CD4-positive, alpha-beta T cell (primary cell): ENCODE measurements at regions not wholly inside any gene's neighbourhood (a gene's known extent, or its start where the extent isn't known, plus 50 kb on each side); places are given as distances from the start of the nearest gene placed in this dataset.

ENCODE experiments used
- ATAC-seq: fragments of 200-7000 bp; cut with Tn5 transposase; one replicate; pipeline ENCODE4 v1.10.0; 2022; ENCODE audit warnings: mild to moderate bottlenecking; ENCODE audit not compliant: poor library complexity
- CTCF ChIA-PET: fragments of 350-600 bp; sonication (Branson Sonifier 250); formaldehyde crosslinking; loops from one replicate; lab custom pipeline; 2021; ENCODE audit warnings: antibody characterized with exemption, inconsistent platforms; lab: Charles Lee
- POLR2A ChIA-PET: fragments of 350-600 bp; sonication (Branson Sonifier 250); formaldehyde crosslinking; loops from one replicate; lab custom pipeline; 2021; ENCODE audit warnings: antibody characterized with exemption, inconsistent platforms; lab: Charles Lee
- DNase-seq, 14 experiments: peaks; one replicate each; pipeline ENCODE4 v3.0.0-alpha.2; 2013 to 2020; ENCODE audit warnings: mixed read lengths in 2 of 14
- H3K27ac ChIP-seq, 2 donors: one replicate each; pipeline versions ENCODE4 v1.5.1 to v1.7.0; 2013; ENCODE audit warnings: low read length in 2 of 2, low read depth in 1 of 2, mild to moderate bottlenecking in 1 of 2
- H3K27me3 ChIP-seq, 2 experiments: 1 replicate in 1 of 2; 2 replicates in 1 of 2; pipeline versions ENCODE4 v1.6.1 to v1.7.0; 2013; ENCODE audit warnings: low read length in 2 of 2, control low read depth in 1 of 2, mild to moderate bottlenecking in 1 of 2, moderate library complexity in 1 of 2; ENCODE audit not compliant: insufficient read depth in 2 of 2, control insufficient read depth in 1 of 2
- H3K36me3 ChIP-seq: one replicate; pipeline ENCODE4 v1.6.1; 2013; ENCODE audit warnings: low read length, control low read depth; ENCODE audit not compliant: insufficient read depth
- H3K4me1 ChIP-seq: one replicate; pipeline ENCODE4 v1.6.1; 2013; ENCODE audit warnings: low read length, control low read depth; ENCODE audit not compliant: insufficient read depth
- H3K4me3 ChIP-seq: one replicate; pipeline ENCODE4 v1.5.1; 2013; ENCODE audit warnings: mild to moderate bottlenecking, low read length, moderate library complexity
- H3K9me3 ChIP-seq, 2 experiments: 1 replicate in 1 of 2; 2 replicates in 1 of 2; pipeline versions ENCODE4 v1.6.1 to v1.7.0; 2013; ENCODE audit warnings: low read length in 2 of 2, mild to moderate bottlenecking in 2 of 2, control low read depth in 1 of 2, moderate library complexity in 1 of 2; ENCODE audit not compliant: control insufficient read depth in 1 of 2, insufficient read depth in 1 of 2
- H3K27ac Mint-ChIP-seq: one replicate; pipeline ENCODE4 v1.8.0; 2020; ENCODE audit warnings: mixed read lengths
- H3K27me3 Mint-ChIP-seq: one replicate; pipeline ENCODE4 v1.8.0; 2021; ENCODE audit warnings: mixed read lengths
- H3K36me3 Mint-ChIP-seq: one replicate; pipeline ENCODE4 v1.8.0; 2021; ENCODE audit warnings: low read depth, mixed read lengths
- H3K4me1 Mint-ChIP-seq: one replicate; pipeline ENCODE4 v1.8.0; 2021; ENCODE audit warnings: low read depth, mixed read lengths
- H3K4me3 Mint-ChIP-seq: one replicate; pipeline ENCODE4 v1.8.0; 2020; ENCODE audit warnings: mild to moderate bottlenecking, mixed read lengths
- H3K9me3 Mint-ChIP-seq: one replicate; pipeline ENCODE4 v1.8.0; 2020; ENCODE audit warnings: mixed read lengths
- CTCF ChIP-seq: fragments of 200-600 bp; IDR thresholded peaks from one replicate; pipeline ENCODE4 v1.8.0; 2022; ENCODE audit warnings: antibody characterized with exemption, mild to moderate bottlenecking
- intact Hi-C, 2 experiments: fragments of 100-400 bp; cut with DNase I in 1 of 2; cut with micrococcal nuclease in 1 of 2; formaldehyde crosslinking; loops; one replicate each; pipeline versions ENCODE4 v1.15.1 to v1.9.0; 2023 to 2025; cut with DNase I, micrococcal nuclease

GRCh38 chr6:112568066-112568465, 220.9 kb downstream of the RFPL4B start:
- Histone ChIP-seq H3K4me1 (no peaks in the 10 kb centered on the region), H3K27me3 (no peaks in the 10 kb centered on the region), H3K36me3 (no peaks in the 10 kb centered on the region), H3K9me3 (peaks cover 0 to 4% of the 10 kb centered on the region in 2 experiments), H3K4me3 (no peak overlapping the region), H3K27ac (no peak overlapping the region)
- no peaks in the 10 kb centered on the region for H3K4me1 Mint-ChIP-seq
- no peaks in the 10 kb centered on the region for H3K9me3 Mint-ChIP-seq
- ATAC-seq (no peak), DNase-seq (no peak)
- TF ChIP-seq CTCF, result no peak
- H3K27ac Mint-ChIP-seq, result no peak overlapping the region
- H3K4me3 Mint-ChIP-seq, result no peak overlapping the region
- ChIA-PET POLR2A (no interaction called here), CTCF (no interaction called here)
- H3K36me3 Mint-ChIP-seq, result no peaks in the 10 kb centered on the region
- H3K27me3 Mint-ChIP-seq, result no peaks in the 10 kb centered on the region
- intact Hi-C loops, result no loop called here

GRCh38 chr6:112571488-112572270, 224.5 kb downstream of the RFPL4B start:
- H3K36me3 Mint-ChIP-seq, result no peaks in the 10 kb centered on the region
- DNase-seq (no peak), ATAC-seq (no peak)
- H3K27me3 ChIP-seq, result no peaks in the 10 kb centered on the region
- no peaks in the 10 kb centered on the region for H3K36me3 ChIP-seq
- H3K4me3 Mint-ChIP-seq, result no peak overlapping the region
- ChIA-PET POLR2A (no interaction called here), CTCF (no interaction called here)
- no peak overlapping the region for H3K4me3 ChIP-seq
- no peaks in the 10 kb centered on the region for H3K27me3 Mint-ChIP-seq
- no peaks in the 10 kb centered on the region for H3K9me3 Mint-ChIP-seq
- intact Hi-C loops, result no loop called here
- no peaks in the 10 kb centered on the region for H3K4me1 Mint-ChIP-seq
- H3K27ac Mint-ChIP-seq, result no peak overlapping the region
- no peaks in the 10 kb centered on the region for H3K9me3 ChIP-seq
- TF ChIP-seq CTCF, result no peak
- no peaks in the 10 kb centered on the region for H3K4me1 ChIP-seq
- no peak overlapping the region for H3K27ac ChIP-seq

- DNase-seq (no peak), ATAC-seq (no peak)
- POLR2A ChIA-PET, result no interaction called here
- Histone ChIP-seq H3K27me3 (no peaks in the 10 kb centered on the region), H3K27ac (no peak overlapping the region), H3K4me3 (no peak overlapping the region), H3K36me3 (no peaks in the 10 kb centered on the region), H3K9me3 (no peaks in the 10 kb centered on the region), H3K4me1 (no peaks in the 10 kb centered on the region)
- no peaks in the 10 kb centered on the region for H3K27me3 Mint-ChIP-seq
- no peak overlapping the region for H3K4me3 Mint-ChIP-seq
- no peaks in the 10 kb centered on the region for H3K9me3 Mint-ChIP-seq
- intact Hi-C loops, result no loop called here
- TF ChIP-seq CTCF, result no peak
- no peaks in the 10 kb centered on the region for H3K36me3 Mint-ChIP-seq
- CTCF ChIA-PET, result no interaction called here
- H3K27ac Mint-ChIP-seq, result no peak overlapping the region
- no peaks in the 10 kb centered on the region for H3K4me1 Mint-ChIP-seq
These were observed 227.1 kb downstream of the RFPL4B start for GRCh38 chr6:112574190-112574589.
